Inferior parietal cortex (tissue), 1 donor: ENCODE measurements at regions not wholly inside any gene's neighbourhood (a gene's known extent, or its start where the extent isn't known, plus 50 kb on each side); places are given as distances from the start of the nearest gene placed in this dataset.
A peak's percentile ranks its signal among the peaks of the same experiment; 100 is the strongest.

Experiments used
- DNase-seq: peaks from one replicate; pipeline ENCODE4 v3.0.0-alpha.2; 2016; ENCODE audit errors: extremely low spot score

GRCh38 chr14:100658181-100658886, 68.4 kb upstream of the DLK1 start:
- DNase-seq = no peak

- DNase-seq = no peak
These were observed 67.2 kb upstream of the DLK1 start for GRCh38 chr14:100659345-100660001.

- DNase-seq = no peak
These were observed 66.2 kb upstream of the DLK1 start for GRCh38 chr14:100660498-100660881.

GRCh38 chr14:100660882-100661635, 65.6 kb upstream of the DLK1 start:
- peak; percentile 63 for DNase-seq

GRCh38 chr14:100662879-100663760, 63.6 kb upstream of the DLK1 start:
- DNase-seq = peak; percentile 87

- DNase-seq = no peak
These were observed 63.0 kb upstream of the DLK1 start for GRCh38 chr14:100663761-100664052.

DNA sequence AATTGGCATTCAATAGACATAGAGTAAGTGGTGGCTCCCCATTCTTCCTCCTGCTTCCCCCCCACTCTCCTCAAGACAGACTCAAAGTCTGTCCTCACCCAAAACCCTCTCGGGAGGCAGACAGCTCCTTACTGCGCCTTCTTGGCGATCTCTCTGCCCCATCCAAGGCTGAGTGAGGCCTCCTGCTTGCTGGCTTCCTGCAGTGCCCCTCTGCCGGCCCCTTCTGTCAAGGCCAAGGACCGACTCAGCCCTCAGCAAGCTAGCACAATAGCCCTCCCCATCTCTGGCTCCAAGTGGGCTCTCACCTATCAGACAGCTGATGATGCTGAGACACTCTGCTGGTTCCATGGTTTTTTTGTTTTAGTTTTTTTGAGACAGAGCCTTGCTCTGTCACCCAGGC, 62.5 kb upstream of the DLK1 start:
- no peak for DNase-seq

DNA sequence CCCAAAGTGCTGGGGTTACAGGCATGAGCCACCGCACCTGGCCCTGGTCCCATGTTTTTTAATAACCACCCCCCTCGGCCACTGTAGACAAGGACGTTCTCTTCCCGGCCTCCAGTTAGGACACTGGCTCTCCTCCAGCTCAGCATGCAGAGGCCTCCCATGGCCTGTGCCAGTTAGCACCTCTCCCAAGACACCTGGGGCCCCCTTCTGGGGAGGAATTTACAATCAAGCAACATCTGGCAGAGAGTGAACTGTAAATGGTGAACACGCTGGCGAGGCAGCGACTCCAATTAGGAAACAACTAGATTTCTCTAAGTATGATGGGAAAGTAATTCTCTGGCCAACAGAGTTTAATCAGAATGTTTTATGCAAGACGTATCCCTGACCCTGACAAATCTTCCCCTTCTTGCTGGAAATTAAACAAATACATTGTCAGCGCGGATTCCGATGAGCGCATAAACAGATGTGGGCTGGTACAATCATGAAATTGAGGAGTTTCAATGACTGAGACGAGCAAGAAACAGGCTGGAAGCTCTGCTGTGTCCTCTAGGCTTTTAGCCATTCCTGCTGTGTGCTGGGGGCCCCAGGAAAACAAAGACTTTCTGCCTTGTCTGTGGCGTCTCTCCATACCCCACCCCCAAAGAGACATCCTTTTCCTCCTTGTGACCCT, 61.7 kb upstream of the DLK1 start:
- no peak for DNase-seq

DNA sequence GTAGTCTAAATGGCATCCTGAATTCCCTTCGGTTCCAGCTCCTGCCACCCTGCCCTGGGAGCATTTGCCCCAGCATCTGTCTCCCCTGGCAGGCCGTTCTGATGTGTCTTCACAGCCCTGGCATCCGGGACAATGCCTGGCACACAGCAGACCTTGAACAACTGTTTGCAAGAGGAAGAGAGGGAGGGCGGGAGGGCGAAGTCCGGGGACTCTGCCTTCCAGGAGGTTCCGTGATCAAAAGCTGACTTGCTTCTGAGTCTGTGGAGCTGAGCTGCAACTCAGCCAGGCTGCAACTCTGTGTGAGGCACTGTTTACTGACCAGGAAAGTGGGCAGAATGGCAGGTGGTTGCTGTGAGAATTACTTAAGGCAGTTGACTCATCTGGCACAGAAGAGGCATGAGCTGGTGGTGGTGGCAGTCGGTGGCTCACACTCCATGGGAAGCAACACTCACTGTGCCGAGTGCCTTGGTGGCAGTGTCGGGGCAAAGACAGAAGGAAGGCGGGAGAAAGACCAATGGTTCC, 61.1 kb upstream of the DLK1 start:
- DNase-seq = peak; percentile 23

DNA sequence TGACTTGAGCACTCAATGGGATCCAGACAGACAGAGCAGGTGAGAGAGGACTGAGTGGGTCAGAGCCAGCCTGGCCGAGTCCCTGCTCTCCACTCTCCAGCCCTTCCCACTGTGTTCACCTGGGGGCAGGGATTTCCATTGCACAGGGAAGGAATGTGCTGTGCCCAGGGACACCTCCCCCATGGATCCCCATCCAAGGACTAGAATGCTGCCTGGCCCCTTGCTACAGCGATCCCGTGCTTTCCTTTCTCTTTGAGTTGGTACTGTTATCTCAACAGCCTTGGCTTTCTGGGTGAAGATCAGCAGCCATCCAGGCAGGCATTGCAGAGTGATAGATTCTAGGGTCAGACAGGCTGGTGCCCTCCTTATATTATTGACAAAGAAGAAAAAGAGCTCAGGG, 60.3 kb upstream of the DLK1 start:
- no peak for DNase-seq

GRCh38 chr14:100666851-100667250, 59.8 kb upstream of the DLK1 start:
- no peak for DNase-seq

GRCh38 chr14:100667656-100668055, 59.0 kb upstream of the DLK1 start:
- no peak for DNase-seq

DNA sequence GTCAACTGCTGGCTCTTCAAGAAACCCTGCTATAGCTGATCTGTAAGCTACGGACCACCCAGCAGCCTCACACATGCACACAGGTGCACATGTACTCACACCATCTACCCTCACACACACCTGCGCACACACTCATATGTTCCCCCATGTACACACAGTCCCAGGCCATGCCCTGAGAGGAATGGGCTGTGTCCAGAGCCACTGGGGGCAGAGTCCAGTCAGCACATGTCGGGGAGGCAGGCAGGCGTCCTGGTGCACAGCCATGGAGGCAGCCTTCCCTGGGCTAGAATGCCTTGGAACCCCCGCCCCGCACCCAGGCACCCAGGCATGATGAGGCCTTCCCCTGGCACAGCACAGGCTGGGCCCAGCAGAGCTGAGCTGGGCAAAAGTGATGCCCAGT, 58.3 kb upstream of the DLK1 start:
- no peak for DNase-seq

DNA sequence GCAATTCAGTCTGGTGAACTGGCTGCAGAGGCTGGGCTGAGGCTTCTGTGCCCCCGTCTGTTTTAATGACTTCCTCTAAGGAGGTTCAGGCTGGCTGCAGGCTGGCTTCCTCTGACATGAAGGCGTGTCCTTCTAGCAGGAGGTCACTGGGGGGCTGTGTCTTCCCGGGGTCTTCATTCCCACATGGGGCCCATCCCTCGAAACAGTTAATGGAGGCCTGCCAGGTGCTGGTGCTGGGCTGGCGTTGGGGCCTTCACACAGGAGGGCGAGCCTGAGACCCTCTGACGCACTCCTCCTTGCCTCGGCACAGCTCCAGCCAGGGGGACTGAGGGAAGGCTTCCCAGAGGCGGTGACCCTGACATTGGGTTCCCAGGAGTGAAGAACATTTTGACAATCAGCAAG, 57.7 kb upstream of the DLK1 start:
- DNase-seq = no peak

DNA sequence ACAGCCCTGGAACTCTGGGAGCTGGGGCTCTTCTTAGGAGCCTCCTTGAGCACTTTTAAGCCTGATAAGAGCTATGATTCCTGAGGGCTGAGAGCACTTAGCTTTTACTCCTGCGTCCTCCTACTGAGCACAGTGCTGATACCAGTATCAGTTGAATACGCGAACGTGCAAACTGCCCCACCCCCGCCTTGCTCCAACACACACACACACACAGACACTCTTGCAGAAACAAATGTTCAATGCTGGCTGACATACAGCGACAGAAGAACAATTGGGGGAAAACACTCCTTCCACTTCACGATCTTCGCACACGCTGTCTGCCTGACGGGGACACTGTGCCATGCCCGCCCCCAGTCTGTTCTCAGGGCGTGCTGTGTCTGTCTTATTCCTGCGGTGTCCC, 57.2 kb upstream of the DLK1 start:
- no peak for DNase-seq

GRCh38 chr14:100670017-100670752, 56.5 kb upstream of the DLK1 start:
- no peak for DNase-seq

GRCh38 chr14:100670753-100671049, 56.0 kb upstream of the DLK1 start:
- DNase-seq = no peak

DNA sequence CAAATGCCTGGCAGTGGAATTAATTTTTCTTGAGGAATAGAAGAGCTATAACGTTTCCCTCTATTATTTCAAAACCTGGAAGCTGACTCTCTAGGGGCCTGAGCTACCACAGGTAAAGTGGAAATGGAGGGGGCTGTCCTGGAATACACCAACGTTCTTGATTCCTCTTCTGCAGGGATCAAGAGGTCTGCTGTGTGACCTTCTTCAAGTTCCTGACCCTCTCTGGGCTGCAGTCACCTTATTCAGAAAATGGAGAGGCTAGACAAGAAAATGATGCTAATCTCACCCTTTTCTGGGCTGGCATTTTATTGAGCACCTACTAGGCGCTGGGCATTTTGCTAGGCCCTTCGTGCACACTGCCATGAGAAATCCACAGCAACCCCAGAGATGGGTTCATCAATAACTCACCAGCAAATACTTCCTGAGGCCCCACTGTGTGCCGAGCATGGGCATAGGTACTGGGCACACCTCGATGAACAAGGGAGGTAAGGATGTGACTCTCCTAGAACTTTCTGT, 55.2 kb upstream of the DLK1 start:
- no peak for DNase-seq

GRCh38 chr14:100671906-100672305, 54.8 kb upstream of the DLK1 start:
- DNase-seq = no peak

DNA sequence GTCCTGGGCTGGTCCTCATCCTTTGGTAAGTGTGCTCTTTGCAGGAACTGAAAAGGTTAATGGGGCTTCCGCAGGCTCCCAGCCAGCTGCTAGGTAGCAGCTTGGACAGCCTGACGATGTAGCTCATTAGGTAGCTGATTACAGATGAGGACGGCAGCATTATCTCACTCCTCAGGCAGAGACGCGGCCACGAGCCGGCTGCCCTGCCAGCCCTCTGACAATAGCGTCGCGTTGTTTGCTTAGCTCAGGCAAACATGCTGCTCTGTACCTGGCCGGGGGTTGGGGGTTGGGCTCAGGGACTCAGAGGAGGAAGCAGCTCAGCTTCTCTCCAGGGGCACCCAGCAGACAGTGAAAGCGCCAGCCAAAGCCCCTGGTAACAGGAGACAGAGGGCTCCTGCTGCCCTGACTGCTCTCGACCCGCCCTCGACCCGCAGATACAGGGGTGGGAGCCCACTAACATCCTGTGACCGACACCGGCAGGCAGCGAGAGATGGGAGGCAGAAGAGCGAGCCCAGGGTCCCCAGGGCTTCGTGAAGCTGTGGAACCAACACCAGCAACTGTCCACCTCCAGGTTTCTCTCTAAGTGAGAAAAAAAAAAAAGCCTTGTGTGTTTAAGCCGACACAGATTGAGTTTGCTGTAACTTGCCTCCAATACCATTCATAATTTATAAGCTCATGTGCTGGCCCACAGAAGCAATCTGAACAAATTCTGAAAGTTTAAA, 53.4 kb upstream of the DLK1 start:
- DNase-seq = no peak
